Activated naive CD4-positive, alpha-beta T cell treated with anti-CD3 and anti-CD28 coated beads, Interleukin-2, amount 10 ng/mL, durations not matched to agents 7 days and 5 days (primary cell): ENCODE measurements at regions not wholly inside any gene's neighbourhood (a gene's known extent, or its start where the extent isn't known, plus 50 kb on each side); places are given as distances from the start of the nearest gene placed in this dataset.

Source experiments
- CTCF ChIA-PET: fragments of 350-600 bp; sonication (Branson Sonifier 250); formaldehyde crosslinking; loops from one replicate; lab custom pipeline; 2021; ENCODE audit warnings: antibody characterized with exemption; lab: Charles Lee
- DNase-seq: peaks from one replicate; pipeline ENCODE4 v3.0.0-alpha.2; 2020
- H3K27ac Mint-ChIP-seq: one replicate; pipeline ENCODE4 v1.8.0; 2021; ENCODE audit warnings: mild to moderate bottlenecking, moderate library complexity, mixed read lengths
- H3K27me3 Mint-ChIP-seq: one replicate; pipeline ENCODE4 v1.8.0; 2021; ENCODE audit warnings: mild to moderate bottlenecking, mixed read lengths
- H3K36me3 Mint-ChIP-seq: one replicate; pipeline ENCODE4 v1.8.0; 2021; ENCODE audit warnings: mixed read lengths
- H3K4me1 Mint-ChIP-seq: one replicate; pipeline ENCODE4 v1.8.0; 2021; ENCODE audit warnings: mixed read lengths
- H3K4me3 Mint-ChIP-seq: one replicate; pipeline ENCODE4 v1.8.0; 2021; ENCODE audit warnings: mild to moderate bottlenecking, moderate library complexity, mixed read lengths
- H3K9me3 Mint-ChIP-seq: one replicate; pipeline ENCODE4 v1.8.0; 2021; ENCODE audit warnings: mixed read lengths

DNA sequence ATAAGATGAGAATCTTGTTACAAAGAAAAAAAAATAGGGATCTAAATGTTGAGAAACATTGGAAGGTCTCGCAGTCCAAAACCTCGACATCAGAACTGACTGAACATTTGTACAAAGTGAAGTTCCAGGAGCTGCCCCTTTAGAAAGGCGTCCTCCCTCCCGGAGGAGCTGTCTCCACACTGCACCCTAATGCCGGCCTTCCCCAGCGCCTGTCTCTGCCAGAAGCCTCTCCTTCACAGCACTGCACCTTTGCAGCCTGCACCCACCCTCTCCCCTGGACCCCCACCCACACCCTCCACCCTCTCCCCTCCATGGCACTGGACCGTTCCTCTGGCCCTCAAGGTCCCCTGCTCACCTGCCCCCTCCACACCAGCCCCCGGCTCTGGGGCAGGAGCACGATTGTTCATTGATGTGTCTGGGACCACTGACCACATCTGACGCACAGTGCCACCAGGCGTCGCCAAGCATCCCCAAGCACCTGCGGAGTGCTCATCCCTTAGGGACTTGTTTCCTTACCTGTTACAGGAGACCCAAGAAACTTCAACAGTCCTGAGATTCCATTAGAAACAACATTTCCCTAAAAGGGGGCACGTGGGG is 90.3 kb upstream of the SNTG2 start:
- Mint-ChIP-seq H3K4me3 (no peak overlapping the region), H3K9me3 (peaks cover 2% of the 10 kb centered on the region), H3K27ac (no peak overlapping the region), H3K36me3 (peaks cover 1% of the 10 kb centered on the region), H3K4me1 (peaks cover 18% of the 10 kb centered on the region), H3K27me3 (peaks cover 16% of the 10 kb centered on the region)
- no peak for DNase-seq
- CTCF ChIA-PET: interaction anchor here (0.8 kb wide), 1 partner anchor 691 kb away, joined by 3 read pairs; no protein-coding TSS in a partner anchor

DNA sequence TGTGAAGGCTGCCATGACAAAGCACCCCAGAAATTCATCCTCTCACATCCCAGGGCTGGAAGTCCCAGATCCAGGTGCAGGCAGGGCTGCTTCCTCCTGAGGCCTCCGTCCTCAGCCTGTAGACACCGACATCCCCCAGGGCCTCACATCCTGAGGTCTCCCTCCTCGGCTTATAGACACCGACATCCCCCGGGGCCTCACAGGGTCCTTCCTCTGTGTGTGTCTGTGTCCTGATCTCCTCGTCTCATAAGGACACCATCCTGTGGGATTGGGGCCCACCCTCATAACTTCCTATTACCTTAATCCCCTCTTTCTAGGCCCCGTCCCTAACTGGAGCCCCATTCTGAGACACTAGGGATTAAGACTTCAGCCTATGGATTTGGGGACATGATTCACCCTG is 92.0 kb upstream of the SNTG2 start:
- CTCF ChIA-PET: no interaction called here
- Mint-ChIP-seq H3K4me3 (no peak overlapping the region), H3K4me1 (peaks cover 31% of the 10 kb centered on the region), H3K36me3 (peaks cover 10% of the 10 kb centered on the region), H3K27ac (no peak overlapping the region), H3K27me3 (peaks cover 12% of the 10 kb centered on the region), H3K9me3 (peaks cover 8% of the 10 kb centered on the region)
- DNase-seq: no peak

DNA sequence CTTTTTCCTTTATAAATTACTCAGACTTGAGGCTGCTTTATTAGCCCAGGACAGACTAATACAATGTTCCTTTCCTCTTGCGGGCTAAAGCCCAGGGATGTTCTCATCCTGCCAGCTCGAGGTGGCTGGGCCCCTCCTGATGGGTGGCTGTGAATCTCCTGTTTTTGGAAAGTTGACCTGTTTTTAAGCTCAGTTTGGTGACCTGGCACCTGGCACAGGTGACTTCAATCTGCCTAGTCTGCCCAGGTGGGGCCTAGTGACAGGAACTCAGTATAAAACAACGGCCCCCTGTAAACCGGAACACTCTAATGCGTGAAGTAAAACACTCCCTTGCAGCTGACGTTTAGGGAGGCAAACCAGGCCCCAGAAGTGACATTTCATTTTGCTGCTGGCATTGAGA is 92.7 kb upstream of the SNTG2 start:
- Mint-ChIP-seq H3K36me3 (peaks cover 10% of the 10 kb centered on the region), H3K27me3 (peaks cover 9% of the 10 kb centered on the region), H3K9me3 (peaks cover 8% of the 10 kb centered on the region), H3K4me1 (peaks cover 31% of the 10 kb centered on the region), H3K27ac (peak overlapping the region; percentile 30), H3K4me3 (no peak overlapping the region)
- DNase-seq: no peak
- CTCF ChIA-PET: no interaction called here

DNA sequence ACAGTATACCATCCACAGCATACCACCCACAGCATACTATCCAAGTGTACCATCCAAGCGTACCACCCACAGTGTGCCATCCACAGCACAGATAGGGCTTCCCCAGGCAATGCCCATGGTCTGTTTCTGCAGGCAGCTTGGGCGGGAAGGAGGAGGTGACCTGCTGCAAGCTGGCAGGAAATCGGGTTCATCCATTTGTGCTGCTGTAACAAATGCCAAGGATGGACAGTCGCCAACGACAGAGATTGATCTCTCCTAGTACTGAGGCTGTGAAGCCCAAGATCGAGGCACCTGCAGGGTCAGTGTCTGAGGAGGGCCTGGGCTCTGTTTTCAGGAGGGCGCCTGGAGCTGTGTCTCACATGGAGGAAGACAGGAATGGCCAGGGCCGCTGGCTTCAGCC is 93.6 kb upstream of the SNTG2 start:
- H3K9me3 Mint-ChIP-seq: peaks cover 8% of the 10 kb centered on the region
- H3K4me1 Mint-ChIP-seq: peaks cover 35% of the 10 kb centered on the region
- H3K27me3 Mint-ChIP-seq: peaks cover 6% of the 10 kb centered on the region
- no peak overlapping the region for H3K4me3 Mint-ChIP-seq
- H3K36me3 Mint-ChIP-seq: peaks cover 10% of the 10 kb centered on the region
- DNase-seq: no peak
- CTCF ChIA-PET: interaction anchor here (0.6 kb wide), 1 partner anchor 126 kb away, joined by 4 read pairs; no protein-coding TSS in a partner anchor
- no peak overlapping the region for H3K27ac Mint-ChIP-seq

DNA sequence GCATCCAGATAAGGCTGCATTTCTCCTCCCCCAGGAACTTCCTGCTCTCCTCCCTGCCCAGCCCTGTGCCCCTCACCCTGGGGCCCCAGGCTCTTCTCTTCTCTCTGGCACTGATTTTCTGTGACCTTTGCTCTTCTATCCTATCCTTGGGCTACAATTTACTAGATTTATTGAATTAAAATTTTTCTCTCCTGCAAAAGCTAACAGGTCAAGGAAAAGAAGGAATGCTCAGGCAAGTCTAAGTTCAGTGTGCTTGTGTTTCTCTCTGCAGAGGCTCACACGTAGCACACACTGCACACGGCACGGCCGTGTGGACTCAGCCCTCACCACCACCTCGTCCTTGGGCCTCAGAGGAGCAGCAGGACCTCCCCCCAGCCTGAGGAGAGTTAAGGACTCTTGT is 94.2 kb upstream of the SNTG2 start:
- no peak overlapping the region for H3K4me3 Mint-ChIP-seq
- H3K36me3 Mint-ChIP-seq: peaks cover 10% of the 10 kb centered on the region
- CTCF ChIA-PET: no interaction called here
- peaks cover 8% of the 10 kb centered on the region for H3K9me3 Mint-ChIP-seq
- no peak overlapping the region for H3K27ac Mint-ChIP-seq
- DNase-seq: no peak
- H3K4me1 Mint-ChIP-seq: peaks cover 35% of the 10 kb centered on the region
- H3K27me3 Mint-ChIP-seq: no peaks in the 10 kb centered on the region

DNA sequence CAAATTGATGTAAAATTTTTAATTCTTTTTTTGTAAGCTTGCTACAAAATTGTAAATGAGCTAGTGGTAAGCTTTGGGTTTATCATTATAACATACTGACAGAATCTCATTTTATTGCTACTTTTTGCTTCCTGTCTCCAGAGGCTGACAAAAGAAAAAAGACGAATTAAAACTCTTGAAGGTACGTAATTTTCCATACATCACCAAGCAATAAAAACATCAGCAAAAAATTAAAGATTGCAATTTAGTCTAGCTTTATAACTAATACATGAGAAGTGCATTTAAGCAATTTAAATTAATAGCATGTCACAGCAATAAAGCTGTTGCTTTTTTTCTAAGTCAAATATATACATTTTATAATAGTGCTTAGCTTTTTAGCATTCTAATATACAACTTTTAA is 94.6 kb upstream of the SNTG2 start:
- DNase-seq: no peak
- Mint-ChIP-seq H3K27ac (no peak overlapping the region), H3K36me3 (peaks cover 10% of the 10 kb centered on the region), H3K9me3 (peaks cover 8% of the 10 kb centered on the region), H3K4me3 (no peak overlapping the region), H3K4me1 (peaks cover 35% of the 10 kb centered on the region), H3K27me3 (no peaks in the 10 kb centered on the region)
- CTCF ChIA-PET: interaction anchor here (1.7 kb wide), 1 partner anchor 691 kb away, joined by 5 read pairs; no protein-coding TSS in a partner anchor

DNA sequence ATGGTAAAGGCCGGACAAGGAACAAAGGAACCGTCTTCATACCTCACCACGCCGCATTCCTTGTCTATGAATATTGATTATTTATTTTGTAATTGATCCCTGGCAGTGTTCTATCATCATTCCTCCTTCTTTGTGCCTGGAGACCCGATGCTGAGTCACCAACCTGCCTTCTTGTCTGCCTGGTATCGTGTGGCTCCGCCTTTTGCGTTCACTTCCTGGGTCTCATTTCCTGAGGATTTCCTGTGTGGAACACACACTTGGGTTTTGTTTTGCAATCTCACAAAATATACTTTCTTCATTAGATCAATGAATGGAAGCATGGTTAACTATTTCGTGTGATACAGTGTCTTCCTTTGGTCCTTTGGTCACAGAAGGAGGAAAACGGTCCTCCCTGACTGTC is 95.5 kb upstream of the SNTG2 start:
- peak overlapping the region; percentile 37 for H3K4me3 Mint-ChIP-seq
- peak overlapping the region; percentile 40 for H3K27ac Mint-ChIP-seq
- DNase-seq: peak; percentile 57
- H3K9me3 Mint-ChIP-seq: peaks cover 8% of the 10 kb centered on the region
- peaks cover 35% of the 10 kb centered on the region for H3K4me1 Mint-ChIP-seq
- peaks cover 10% of the 10 kb centered on the region for H3K36me3 Mint-ChIP-seq
- CTCF ChIA-PET: interaction anchor here (1.1 to 1.7 kb wide), 2 partner anchors 690 to 691 kb away, joined by 3 to 5 read pairs; no protein-coding TSS in a partner anchor
- H3K27me3 Mint-ChIP-seq: no peaks in the 10 kb centered on the region

DNA sequence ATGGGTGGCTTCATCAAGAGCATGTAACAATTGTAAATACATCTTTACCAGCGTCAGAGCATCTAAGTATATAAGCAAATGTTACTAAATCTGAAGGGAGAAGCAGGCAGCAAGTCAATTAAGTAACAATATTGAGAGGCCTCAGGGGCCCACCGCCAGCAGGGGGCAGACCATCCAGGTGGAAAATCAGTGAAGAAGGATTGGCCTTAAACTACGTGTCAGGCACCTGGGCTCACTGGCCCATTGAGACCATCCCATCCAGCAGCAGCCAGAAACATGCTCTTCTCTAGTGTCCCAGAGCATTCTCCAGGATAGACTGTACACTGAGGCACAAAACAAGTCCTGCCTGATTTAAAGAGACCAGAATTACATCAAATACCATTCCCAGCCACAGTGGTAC is 96.2 kb upstream of the SNTG2 start:
- Mint-ChIP-seq H3K27ac (peak overlapping the region; percentile 40), H3K9me3 (peaks cover 8% of the 10 kb centered on the region), H3K4me3 (peak overlapping the region; percentile 47), H3K36me3 (peaks cover 10% of the 10 kb centered on the region), H3K27me3 (no peaks in the 10 kb centered on the region), H3K4me1 (peaks cover 35% of the 10 kb centered on the region)
- peak; percentile 53 for DNase-seq
- CTCF ChIA-PET: interaction anchor here (1.1 to 2.6 kb wide), 3 partner anchors 690 to 696 kb away, joined by 3 to 7 read pairs (median 5); no protein-coding TSS in a partner anchor

DNA sequence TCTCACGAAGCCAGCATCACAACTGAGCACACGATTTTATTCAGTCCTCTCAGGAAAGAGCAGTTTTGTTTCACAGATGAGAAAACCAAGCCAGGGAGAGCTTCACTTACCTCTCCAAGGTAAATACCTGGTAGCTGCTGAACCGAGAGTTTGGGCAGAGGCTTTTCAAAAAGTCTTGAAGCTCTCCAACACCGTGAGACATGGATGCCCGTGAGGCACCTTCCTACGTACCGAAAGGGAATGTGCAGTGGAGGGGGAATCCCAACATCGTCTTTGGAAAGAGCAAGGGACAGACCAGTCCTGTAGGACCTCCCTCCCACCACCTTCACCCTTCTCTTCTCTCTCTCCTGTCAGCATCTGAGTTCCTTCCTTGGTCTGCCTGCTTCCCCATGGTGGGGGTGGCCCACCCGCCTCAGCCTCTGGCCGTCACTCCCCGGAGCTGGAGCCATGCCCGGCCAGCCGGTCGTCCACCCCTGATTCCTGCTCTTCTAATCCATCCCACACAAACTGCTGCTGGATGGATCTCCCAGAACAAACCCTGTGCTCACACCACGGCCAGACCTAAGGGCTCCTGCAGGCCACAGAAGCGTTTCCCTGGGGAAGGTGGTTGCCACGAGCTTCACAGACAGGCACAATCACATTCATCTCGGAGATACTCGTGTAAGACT is 97.3 kb upstream of the SNTG2 start:
- peaks cover 35% of the 10 kb centered on the region for H3K4me1 Mint-ChIP-seq
- CTCF ChIA-PET: interaction anchor here (0.8 to 2.6 kb wide), 2 partner anchors 695 to 698 kb away, joined by 3 to 7 read pairs; no protein-coding TSS in a partner anchor
- no peaks in the 10 kb centered on the region for H3K27me3 Mint-ChIP-seq
- no peak for DNase-seq
- H3K4me3 Mint-ChIP-seq: no peak overlapping the region
- H3K27ac Mint-ChIP-seq: no peak overlapping the region
- peaks cover 10% of the 10 kb centered on the region for H3K36me3 Mint-ChIP-seq
- peaks cover 8% of the 10 kb centered on the region for H3K9me3 Mint-ChIP-seq

DNA sequence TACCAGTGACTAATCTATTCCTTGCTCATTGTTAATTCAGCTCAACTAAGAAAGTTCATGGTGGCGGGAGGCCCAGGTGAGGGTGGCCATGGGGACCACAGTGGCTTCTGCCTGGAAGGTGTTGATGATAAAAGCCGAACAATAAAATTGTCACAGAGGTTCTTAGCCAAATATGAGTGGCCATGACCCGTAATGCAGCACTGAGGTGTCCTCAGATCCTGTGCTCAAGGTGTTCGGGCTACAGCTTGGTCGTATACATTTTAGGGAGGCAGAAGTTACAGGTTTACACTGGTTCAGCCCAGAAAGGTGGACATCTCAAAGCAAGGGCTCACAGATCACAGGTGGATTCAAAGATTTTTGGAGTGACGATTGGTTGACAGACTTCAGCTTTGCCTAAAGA is 98.5 kb upstream of the SNTG2 start:
- Mint-ChIP-seq H3K4me1 (peaks cover 32% of the 10 kb centered on the region), H3K9me3 (peaks cover 8% of the 10 kb centered on the region), H3K36me3 (peaks cover 10% of the 10 kb centered on the region), H3K27me3 (no peaks in the 10 kb centered on the region), H3K4me3 (no peak overlapping the region), H3K27ac (no peak overlapping the region)
- CTCF ChIA-PET: interaction anchor here (0.8 to 2.6 kb wide), 2 partner anchors 696 to 699 kb away, joined by 3 to 7 read pairs; no protein-coding TSS in a partner anchor
- no peak for DNase-seq

DNA sequence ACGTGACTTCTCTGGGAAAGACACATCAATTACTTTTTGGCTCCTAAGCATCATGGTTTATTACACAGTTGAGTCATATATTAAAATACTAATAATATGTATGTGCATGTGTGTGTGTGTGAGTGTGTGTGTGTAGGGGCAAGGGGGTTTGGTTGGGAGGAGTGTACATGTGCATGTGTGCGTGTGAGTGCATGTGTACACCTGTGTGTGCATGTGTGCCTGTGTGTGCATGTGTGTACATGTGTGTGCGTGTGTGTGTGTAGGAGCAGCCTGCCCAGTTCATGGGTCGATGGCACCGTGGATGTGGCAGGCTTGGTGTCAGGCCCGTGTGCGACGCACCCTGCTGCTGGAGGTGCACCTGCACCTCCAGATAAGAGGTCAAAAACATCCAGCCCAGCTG is 99.0 kb upstream of the SNTG2 start:
- CTCF ChIA-PET: interaction anchor here (2.6 kb wide), 1 partner anchor 699 kb away, joined by 7 read pairs; no protein-coding TSS in a partner anchor
- H3K27ac Mint-ChIP-seq: peak overlapping the region; percentile 67
- H3K9me3 Mint-ChIP-seq: peaks cover 8% of the 10 kb centered on the region
- peaks cover 29% of the 10 kb centered on the region for H3K4me1 Mint-ChIP-seq
- H3K36me3 Mint-ChIP-seq: peaks cover 10% of the 10 kb centered on the region
- no peaks in the 10 kb centered on the region for H3K27me3 Mint-ChIP-seq
- H3K4me3 Mint-ChIP-seq: no peak overlapping the region
- DNase-seq: no peak

DNA sequence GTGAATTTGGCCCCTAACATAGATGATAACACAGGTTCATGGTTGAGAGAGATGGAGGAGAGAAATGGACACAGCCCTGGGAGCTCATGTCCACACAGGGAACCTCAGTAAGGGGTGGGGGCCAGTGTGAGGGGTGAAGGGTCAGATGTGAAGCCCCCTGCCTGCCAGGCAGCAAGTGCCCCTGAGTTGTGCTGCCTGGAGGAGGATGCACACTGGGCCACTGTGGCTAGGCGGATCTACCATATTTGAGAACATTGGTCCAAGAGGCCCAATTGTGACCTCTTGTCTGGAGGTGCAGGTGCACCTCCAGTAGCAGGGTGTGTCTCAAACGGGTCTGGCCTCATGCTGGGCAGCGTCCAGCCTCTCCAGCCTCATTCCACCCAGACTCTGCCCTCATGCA is 99.6 kb upstream of the SNTG2 start:
- peaks cover 10% of the 10 kb centered on the region for H3K36me3 Mint-ChIP-seq
- H3K27ac Mint-ChIP-seq: no peak overlapping the region
- H3K4me1 Mint-ChIP-seq: peaks cover 25% of the 10 kb centered on the region
- DNase-seq: no peak
- no peak overlapping the region for H3K4me3 Mint-ChIP-seq
- CTCF ChIA-PET: no interaction called here
- H3K27me3 Mint-ChIP-seq: no peaks in the 10 kb centered on the region
- H3K9me3 Mint-ChIP-seq: peaks cover 6% of the 10 kb centered on the region

DNA sequence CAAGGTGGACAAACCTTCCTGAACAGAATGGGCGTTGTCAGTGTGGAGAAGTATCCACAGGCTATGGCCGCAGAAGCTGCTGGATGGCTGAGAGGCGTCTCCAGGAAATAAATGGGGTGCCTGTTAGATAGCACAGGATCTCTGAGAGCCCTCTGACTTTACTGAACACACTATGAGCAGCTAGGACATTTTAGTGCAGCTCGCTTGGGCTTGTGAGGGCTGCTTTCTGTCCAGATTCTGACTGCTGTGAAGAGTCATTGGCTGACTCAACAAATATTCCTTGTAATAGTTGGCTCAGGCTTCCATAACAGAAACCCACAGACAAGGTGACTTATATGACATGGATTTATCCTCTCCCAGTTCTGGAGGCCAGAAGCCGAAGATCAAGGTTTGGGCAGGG is 100.2 kb upstream of the SNTG2 start:
- Mint-ChIP-seq H3K36me3 (peaks cover 9% of the 10 kb centered on the region), H3K9me3 (peaks cover 6% of the 10 kb centered on the region), H3K4me3 (no peak overlapping the region), H3K27ac (no peak overlapping the region), H3K4me1 (peaks cover 18% of the 10 kb centered on the region), H3K27me3 (no peaks in the 10 kb centered on the region)
- CTCF ChIA-PET: no interaction called here
- DNase-seq: no peak

DNA sequence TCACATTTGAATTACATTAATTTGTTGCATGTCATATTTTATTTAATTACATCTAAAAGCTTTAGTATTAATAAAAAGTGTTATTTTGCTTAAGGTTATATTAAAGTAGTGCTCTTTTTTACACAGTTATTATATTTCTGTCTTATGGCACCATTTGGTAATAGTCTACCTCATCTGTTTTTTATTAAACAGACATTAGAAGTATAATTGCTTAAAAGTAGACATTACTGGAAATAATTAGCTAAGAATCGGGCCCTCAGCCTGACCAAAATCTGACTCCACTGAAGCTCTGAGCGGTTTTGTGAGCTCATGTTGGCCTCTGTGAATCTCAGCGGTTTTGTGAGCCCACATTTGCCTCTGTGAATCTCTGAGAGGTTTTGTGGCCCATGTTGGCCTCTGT is 102.5 kb upstream of the SNTG2 start:
- Mint-ChIP-seq H3K27me3 (peaks cover 2% of the 10 kb centered on the region), H3K9me3 (no peaks in the 10 kb centered on the region), H3K27ac (no peak overlapping the region), H3K4me3 (no peak overlapping the region), H3K4me1 (peaks cover 4% of the 10 kb centered on the region), H3K36me3 (no peaks in the 10 kb centered on the region)
- CTCF ChIA-PET: no interaction called here
- no peak for DNase-seq

DNA sequence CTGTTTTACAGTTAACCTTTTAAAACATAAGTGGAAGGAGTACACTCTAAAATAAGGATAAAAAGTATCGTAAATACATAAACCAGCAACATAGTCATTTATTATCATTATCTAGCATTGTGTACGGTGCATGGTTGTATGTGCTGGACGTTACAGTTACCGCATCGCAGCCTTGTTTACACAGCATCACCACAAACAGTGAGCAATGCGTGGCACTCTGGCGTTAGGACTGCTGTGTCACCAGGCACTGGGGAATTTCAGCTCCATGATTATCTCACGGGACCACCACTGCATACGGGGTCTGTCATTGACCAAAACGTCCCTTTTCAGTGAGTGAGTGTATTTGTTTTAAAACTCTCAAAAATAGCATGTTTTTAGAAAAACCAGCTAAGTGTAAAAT is 103.0 kb upstream of the SNTG2 start:
- peaks cover 1% of the 10 kb centered on the region for H3K4me1 Mint-ChIP-seq
- CTCF ChIA-PET: no interaction called here
- H3K27me3 Mint-ChIP-seq: peaks cover 4% of the 10 kb centered on the region
- no peaks in the 10 kb centered on the region for H3K36me3 Mint-ChIP-seq
- no peaks in the 10 kb centered on the region for H3K9me3 Mint-ChIP-seq
- no peak overlapping the region for H3K27ac Mint-ChIP-seq
- no peak for DNase-seq
- no peak overlapping the region for H3K4me3 Mint-ChIP-seq
